Mesendoderm (in vitro differentiated cells): ENCODE measurements at regions not wholly inside any gene's neighbourhood (a gene's known extent, or its start where the extent isn't known, plus 50 kb on each side); places are given as distances from the start of the nearest gene placed in this dataset.
A peak's percentile ranks its signal among the peaks of the same experiment; 100 is the strongest.

Experiments used
- DNase-seq: peaks from one replicate; pipeline ENCODE4 v3.0.0; 2013
- H2AK5ac ChIP-seq: 2 replicates; pipeline ENCODE4 v1.6.1; 2013; ENCODE audit warnings: low read length, inconsistent platforms
- H2BK120ac ChIP-seq: 2 replicates; pipeline ENCODE4 v1.6.1; 2013; ENCODE audit warnings: low read depth, mild to moderate bottlenecking, low read length, moderate library complexity, mixed read lengths
- H2BK15ac ChIP-seq: replicated peaks from 2 replicates; pipeline ENCODE4 v1.6.1; 2013; ENCODE audit warnings: low read depth, mild to moderate bottlenecking, moderate library complexity
- H2BK5ac ChIP-seq: 2 replicates; pipeline ENCODE4 v1.6.1; 2013; ENCODE audit warnings: low read length, inconsistent platforms
- H3K18ac ChIP-seq: 2 replicates; pipeline ENCODE4 v1.6.1; 2013; ENCODE audit warnings: mild to moderate bottlenecking, low read length, mixed read lengths
- H3K23ac ChIP-seq: one replicate; pipeline ENCODE4 v1.6.1; 2013; ENCODE audit warnings: low read length
- H3K27ac ChIP-seq: 2 replicates; pipeline ENCODE4 v1.5.1; 2013; ENCODE audit warnings: low read depth, mild to moderate bottlenecking, inconsistent platforms, low read length, moderate library complexity
- H3K27me3 ChIP-seq: 2 replicates; pipeline ENCODE4 v1.6.1; 2013; ENCODE audit warnings: low read length, control low read depth, mild to moderate bottlenecking, inconsistent platforms; ENCODE audit not compliant: insufficient read depth, poor library complexity
- H3K36me3 ChIP-seq: 2 replicates; pipeline ENCODE4 v1.6.1; 2013; ENCODE audit warnings: low read length, inconsistent platforms; ENCODE audit not compliant: control insufficient read depth, insufficient read depth
- H3K4ac ChIP-seq: one replicate; pipeline ENCODE4 v1.6.1; 2013; ENCODE audit warnings: low read depth, mild to moderate bottlenecking, low read length, moderate library complexity
- H3K4me1 ChIP-seq: 2 replicates; pipeline ENCODE4 v1.6.1; 2013; ENCODE audit warnings: low read depth, low read length, inconsistent platforms; ENCODE audit not compliant: control insufficient read depth
- H3K4me2 ChIP-seq: 2 replicates; pipeline ENCODE4 v1.6.1; 2013; ENCODE audit warnings: low read length
- H3K4me3 ChIP-seq: 2 replicates; pipeline ENCODE4 v1.5.1; 2013; ENCODE audit warnings: mild to moderate bottlenecking, low read length
- H3K56ac ChIP-seq: one replicate; pipeline ENCODE4 v1.6.1; 2013; ENCODE audit warnings: low read length
- H3K79me1 ChIP-seq: 2 replicates; pipeline ENCODE4 v1.6.1; 2013; ENCODE audit warnings: low read length, inconsistent platforms
- H3K79me2 ChIP-seq: 2 replicates; pipeline ENCODE4 v1.6.1; 2013; ENCODE audit warnings: mild to moderate bottlenecking, low read length; ENCODE audit not compliant: control insufficient read depth, insufficient read depth
- H3K9ac ChIP-seq: 2 replicates; pipeline ENCODE4 v1.6.1; 2013; ENCODE audit warnings: low read length, inconsistent platforms
- H4K5ac ChIP-seq: one replicate; pipeline ENCODE4 v1.6.1; 2013; ENCODE audit warnings: low read length
- H4K8ac ChIP-seq: one replicate; pipeline ENCODE4 v1.6.1; 2013; ENCODE audit warnings: low read depth, mild to moderate bottlenecking, control low read depth, low read length, moderate library complexity
- WGBS: extraction: QIAGEN DNeasy Blood & Tissue Kit; methylation state at CpG from one replicate; pipeline ENCODE4 v1.1.7; 2013; ENCODE audit warnings: low lambda C conversion rate, missing lambda C conversion rate; ENCODE audit not compliant: insufficient coverage; ENCODE audit errors: extremely low coverage; 5-methylcytosine and 5-hydroxymethylcytosine counted together

GRCh38 chr12:76707772-76708171, 56.1 kb upstream of the ZDHHC17 start:
- WGBS = no CpG with 5 or more reads among the region's 4 CpGs

GRCh38 chr12:76708296-76708695, 55.6 kb upstream of the ZDHHC17 start:
- Histone ChIP-seq H4K5ac (no peak overlapping the region), H3K4me2 (no peak overlapping the region), H2BK120ac (no peak overlapping the region), H3K36me3 (no peaks in the 10 kb centered on the region), H3K56ac (no peak overlapping the region), H3K9ac (no peak overlapping the region), H4K8ac (no peak overlapping the region), H2AK5ac (no peak overlapping the region), H3K23ac (no peak overlapping the region), H3K4me1 (peaks cover 7% of the 10 kb centered on the region), H3K4ac (no peak overlapping the region), H3K79me1 (no peaks in the 10 kb centered on the region), H3K79me2 (no peaks in the 10 kb centered on the region), H3K4me3 (no peak overlapping the region), H2BK15ac (no peak overlapping the region), H3K18ac (no peak overlapping the region), H2BK5ac (no peak overlapping the region), H3K27me3 (no peaks in the 10 kb centered on the region), H3K27ac (no peak overlapping the region)
- WGBS = no CpG with 5 or more reads among the region's 2 CpGs
- DNase-seq = peak; percentile 83

More at GRCh38 chr12:76707772-76708171, 56.1 kb upstream of the ZDHHC17 start:
- no peak overlapping the region for H3K27ac ChIP-seq
- H3K4me3 ChIP-seq = no peak overlapping the region
- peaks cover 6% of the 10 kb centered on the region for H3K4me1 ChIP-seq
- H2BK15ac ChIP-seq = no peak overlapping the region
- H2BK5ac ChIP-seq = no peak overlapping the region
- H4K5ac ChIP-seq = no peak overlapping the region
- H3K4me2 ChIP-seq = no peak overlapping the region
- H3K56ac ChIP-seq = no peak overlapping the region
- H3K23ac ChIP-seq = no peak overlapping the region
- H3K27me3 ChIP-seq = no peaks in the 10 kb centered on the region
- no peak overlapping the region for H2BK120ac ChIP-seq
- H3K9ac ChIP-seq = no peak overlapping the region
- no peak overlapping the region for H2AK5ac ChIP-seq
- no peaks in the 10 kb centered on the region for H3K79me2 ChIP-seq
- peak overlapping the region; percentile 92 for H3K18ac ChIP-seq
- H3K36me3 ChIP-seq = no peaks in the 10 kb centered on the region
- no peak overlapping the region for H3K4ac ChIP-seq
- H3K79me1 ChIP-seq = no peaks in the 10 kb centered on the region
- no peak overlapping the region for H4K8ac ChIP-seq
- no peak for DNase-seq

GRCh38 chr12:76711241-76711640, 52.7 kb upstream of the ZDHHC17 start:
- WGBS = no CpG with 5 or more reads among the region's 3 CpGs
- Histone ChIP-seq H2AK5ac (no peak overlapping the region), H3K56ac (no peak overlapping the region), H4K5ac (no peak overlapping the region), H3K27ac (no peak overlapping the region), H3K18ac (no peak overlapping the region), H3K79me1 (no peaks in the 10 kb centered on the region), H2BK5ac (no peak overlapping the region), H2BK15ac (peak overlapping the region; percentile 45), H3K27me3 (no peaks in the 10 kb centered on the region), H3K79me2 (no peaks in the 10 kb centered on the region), H3K4ac (no peak overlapping the region), H4K8ac (no peak overlapping the region), H3K9ac (no peak overlapping the region), H3K23ac (no peak overlapping the region), H3K4me3 (no peak overlapping the region), H3K4me2 (no peak overlapping the region), H2BK120ac (no peak overlapping the region), H3K4me1 (peaks cover 8% of the 10 kb centered on the region), H3K36me3 (no peaks in the 10 kb centered on the region)
- DNase-seq = peak; percentile 50

DNA sequence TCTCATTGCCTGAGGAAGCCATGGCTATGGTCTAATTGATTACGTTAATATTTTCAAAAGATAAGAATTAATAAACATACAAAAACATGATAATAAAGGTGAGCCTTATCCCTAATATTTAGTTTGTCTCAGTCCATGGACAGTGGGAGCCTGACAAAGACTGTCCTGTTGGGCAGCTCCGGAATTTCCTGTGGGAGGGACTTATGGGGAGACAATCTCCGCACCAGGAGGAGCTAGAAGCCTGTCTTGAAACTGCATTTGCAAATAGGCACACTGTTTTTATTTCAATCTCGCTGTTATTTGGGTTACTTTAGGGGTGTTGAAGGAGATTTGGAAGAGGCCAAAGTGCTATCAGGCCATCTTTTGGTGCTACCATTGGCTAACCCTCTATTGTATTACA, 50.8 kb upstream of the ZDHHC17 start:
- no peak overlapping the region for H3K4me2 ChIP-seq
- DNase-seq = peak; percentile 76
- H3K56ac ChIP-seq = no peak overlapping the region
- H3K27ac ChIP-seq = no peak overlapping the region
- H3K23ac ChIP-seq = no peak overlapping the region
- no peak overlapping the region for H2AK5ac ChIP-seq
- H3K4ac ChIP-seq = no peak overlapping the region
- H3K4me1 ChIP-seq = peaks cover 2% of the 10 kb centered on the region
- no peaks in the 10 kb centered on the region for H3K79me2 ChIP-seq
- no CpG with 5 or more reads among the region's 4 CpGs for WGBS
- no peak overlapping the region for H4K8ac ChIP-seq
- H3K79me1 ChIP-seq = no peaks in the 10 kb centered on the region
- no peak overlapping the region for H2BK5ac ChIP-seq
- H3K9ac ChIP-seq = no peak overlapping the region
- H2BK15ac ChIP-seq = no peak overlapping the region
- no peaks in the 10 kb centered on the region for H3K36me3 ChIP-seq
- no peak overlapping the region for H4K5ac ChIP-seq
- H3K27me3 ChIP-seq = no peaks in the 10 kb centered on the region
- peak overlapping the region; percentile 39 for H3K18ac ChIP-seq
- no peak overlapping the region for H3K4me3 ChIP-seq
- peak overlapping the region; percentile 28 for H2BK120ac ChIP-seq

- no peak overlapping the region for H2BK5ac ChIP-seq
- no peak overlapping the region for H3K18ac ChIP-seq
- H3K79me2 ChIP-seq = no peaks in the 10 kb centered on the region
- peaks cover 2% of the 10 kb centered on the region for H3K4me1 ChIP-seq
- no peak overlapping the region for H3K23ac ChIP-seq
- H3K56ac ChIP-seq = no peak overlapping the region
- H3K9ac ChIP-seq = no peak overlapping the region
- no peak overlapping the region for H4K8ac ChIP-seq
- H3K4me3 ChIP-seq = no peak overlapping the region
- no peak overlapping the region for H2AK5ac ChIP-seq
- DNase-seq = peak; percentile 67
- no peaks in the 10 kb centered on the region for H3K79me1 ChIP-seq
- no peak overlapping the region for H3K4ac ChIP-seq
- H3K36me3 ChIP-seq = no peaks in the 10 kb centered on the region
- no peak overlapping the region for H2BK120ac ChIP-seq
- H4K5ac ChIP-seq = no peak overlapping the region
- H2BK15ac ChIP-seq = no peak overlapping the region
- H3K27me3 ChIP-seq = no peaks in the 10 kb centered on the region
- no peak overlapping the region for H3K4me2 ChIP-seq
- no peak overlapping the region for H3K27ac ChIP-seq
These were observed 49.9 kb upstream of the ZDHHC17 start for GRCh38 chr12:76713986-76714385.
